Loucy (cell line): ENCODE measurements at regions not wholly inside any gene's neighbourhood (a gene's known extent, or its start where the extent isn't known, plus 50 kb on each side); places are given as distances from the start of the nearest gene placed in this dataset.

ENCODE experiments used
- H2AFZ ChIP-seq: fragments of 200-600 bp; sonication (generic); 2 replicates; pipeline ENCODE4 v1.6.0; 2016; ENCODE audit warnings: antibody characterized with exemption, mild to moderate bottlenecking, low read length, moderate library complexity
- H3F3A ChIP-seq: fragments of 200-600 bp; 2 replicates; pipeline ENCODE4 v1.6.0; 2016; ENCODE audit warnings: antibody characterized with exemption, low read depth, mild to moderate bottlenecking
- H3K27me3 ChIP-seq: fragments of 200-600 bp; sonication (generic); 2 replicates; pipeline ENCODE4 v1.6.1; 2014; ENCODE audit warnings: low read length, mild to moderate bottlenecking; ENCODE audit not compliant: insufficient read depth, poor library complexity, severe bottlenecking
- H3K36me3 ChIP-seq: fragments of 200-600 bp; sonication (generic); 2 replicates; pipeline ENCODE4 v1.6.1; 2016; ENCODE audit warnings: low read length; ENCODE audit not compliant: insufficient read depth
- H3K4me1 ChIP-seq: fragments of 200-600 bp; sonication (generic); 2 replicates; pipeline ENCODE4 v1.5.1; 2014; ENCODE audit warnings: low read length, mild to moderate bottlenecking; ENCODE audit not compliant: insufficient read depth, poor library complexity, severe bottlenecking
- H3K4me2 ChIP-seq: fragments of 200-600 bp; sonication (generic); 2 replicates; pipeline ENCODE4 v1.6.0; 2014; ENCODE audit warnings: antibody characterized with exemption, low read length, low read depth, mild to moderate bottlenecking; ENCODE audit not compliant: poor library complexity, severe bottlenecking
- H3K4me3 ChIP-seq: fragments of 200-600 bp; sonication (generic); 2 replicates; pipeline ENCODE4 v1.5.1; 2014; ENCODE audit warnings: low read length, mild to moderate bottlenecking, mixed read lengths; ENCODE audit not compliant: poor library complexity, severe bottlenecking
- H3K79me2 ChIP-seq: fragments of 200-600 bp; sonication (generic); 2 replicates; pipeline ENCODE4 v1.6.1; 2014; ENCODE audit warnings: low read length; ENCODE audit not compliant: insufficient read depth
- H3K9ac ChIP-seq: fragments of 200-600 bp; sonication (generic); 2 replicates; pipeline ENCODE4 v1.6.0; 2014; ENCODE audit warnings: mild to moderate bottlenecking, low read depth, low read length, moderate library complexity; ENCODE audit not compliant: poor library complexity, severe bottlenecking
- H3K9me2 ChIP-seq: fragments of 200-600 bp; sonication (generic); replicated peaks from 2 replicates; pipeline ENCODE4 v1.6.1; 2016; ENCODE audit warnings: low read depth, low read length, mixed read lengths
- H3K9me3 ChIP-seq: fragments of 200-600 bp; sonication (generic); 2 replicates; pipeline ENCODE4 v1.6.1; 2014; ENCODE audit warnings: mild to moderate bottlenecking, antibody characterized with exemption, low read length, low read depth; ENCODE audit not compliant: insufficient read depth
- H4K20me1 ChIP-seq: fragments of 200-600 bp; sonication (generic); 2 replicates; pipeline ENCODE4 v1.6.0; 2014; ENCODE audit warnings: antibody characterized with exemption, low read length, mild to moderate bottlenecking; ENCODE audit not compliant: insufficient read depth, poor library complexity, severe bottlenecking
- CTCF ChIP-seq: fragments of 200-600 bp; sonication (generic); conservative IDR thresholded peaks from 2 replicates; pipeline ENCODE4 v1.5.1; 2014; ENCODE audit warnings: mild to moderate bottlenecking, antibody characterized with exemption, low read length
- EZH2phosphoT487 ChIP-seq: fragments of 200-600 bp; IDR thresholded peaks from 2 replicates; pipeline ENCODE4 v1.6.1; 2018; ENCODE audit warnings: antibody characterized with exemption, mild to moderate bottlenecking, moderate library complexity, borderline replicate concordance

GRCh38 chr6:85118652-85119235 lies 331.1 kb upstream of the NT5E start:
- TF ChIP-seq EZH2phosphoT487 (no peak), CTCF (no peak)
- Histone ChIP-seq H3K9me2 (no peaks in the 10 kb centered on the region), H3K4me1 (no peaks in the 10 kb centered on the region), H3K27me3 (no peaks in the 10 kb centered on the region), H3K9me3 (no peaks in the 10 kb centered on the region), H3K9ac (no peak overlapping the region), H3K4me3 (no peak overlapping the region), H2AFZ (no peak overlapping the region), H4K20me1 (no peaks in the 10 kb centered on the region), H3K4me2 (no peak overlapping the region), H3K36me3 (no peaks in the 10 kb centered on the region), H3F3A (no peaks in the 10 kb centered on the region), H3K79me2 (no peaks in the 10 kb centered on the region)

GRCh38 chr6:85118233-85118632 lies 331.6 kb upstream of the NT5E start:
- TF ChIP-seq CTCF (peak; percentile 64), EZH2phosphoT487 (no peak)
- Histone ChIP-seq H3K4me2 (no peak overlapping the region), H3K4me1 (no peaks in the 10 kb centered on the region), H3K9me2 (no peaks in the 10 kb centered on the region), H3K36me3 (no peaks in the 10 kb centered on the region), H3K4me3 (no peak overlapping the region), H3F3A (no peaks in the 10 kb centered on the region), H3K9ac (no peak overlapping the region), H3K27me3 (no peaks in the 10 kb centered on the region), H4K20me1 (no peaks in the 10 kb centered on the region), H3K79me2 (no peaks in the 10 kb centered on the region), H2AFZ (no peak overlapping the region), H3K9me3 (no peaks in the 10 kb centered on the region)

GRCh38 chr6:85116475-85116874 lies 333.4 kb upstream of the NT5E start:
- Histone ChIP-seq H3K9ac (no peak overlapping the region), H4K20me1 (no peaks in the 10 kb centered on the region), H3K9me2 (no peaks in the 10 kb centered on the region), H3K27me3 (no peaks in the 10 kb centered on the region), H3K4me3 (no peak overlapping the region), H3K4me2 (no peak overlapping the region), H3K79me2 (no peaks in the 10 kb centered on the region), H3K4me1 (no peaks in the 10 kb centered on the region), H3K36me3 (no peaks in the 10 kb centered on the region), H3K9me3 (no peaks in the 10 kb centered on the region), H3F3A (no peaks in the 10 kb centered on the region), H2AFZ (no peak overlapping the region)
- TF ChIP-seq EZH2phosphoT487 (no peak), CTCF (no peak)
